Lower leg skin (tissue), 3 donors: ENCODE measurements at regions not wholly inside any gene's neighbourhood (a gene's known extent, or its start where the extent isn't known, plus 50 kb on each side); places are given as distances from the start of the nearest gene placed in this dataset.

Source experiments
- POLR2A ChIP-seq, 2 donors: fragments of 450-650 bp; IDR thresholded peaks; one replicate each; pipeline ENCODE4 v1.6.1; 2016 to 2017; ENCODE audit warnings: antibody characterized with exemption in 2 of 2, mild to moderate bottlenecking in 1 of 2, moderate library complexity in 1 of 2
- TF ChIP-seq, protein P1 (sequence below), 3 donors: fragments of 450-650 bp; IDR thresholded peaks; one replicate each; pipeline ENCODE4 v1.5.1; 2016; ENCODE audit warnings: antibody characterized with exemption in 3 of 3, mild to moderate bottlenecking in 3 of 3, moderate library complexity in 2 of 3

- TF ChIP-seq POLR2A (IDR thresholded peaks at IDR 0.05), result no peak
- TF ChIP-seq, protein P1, sequence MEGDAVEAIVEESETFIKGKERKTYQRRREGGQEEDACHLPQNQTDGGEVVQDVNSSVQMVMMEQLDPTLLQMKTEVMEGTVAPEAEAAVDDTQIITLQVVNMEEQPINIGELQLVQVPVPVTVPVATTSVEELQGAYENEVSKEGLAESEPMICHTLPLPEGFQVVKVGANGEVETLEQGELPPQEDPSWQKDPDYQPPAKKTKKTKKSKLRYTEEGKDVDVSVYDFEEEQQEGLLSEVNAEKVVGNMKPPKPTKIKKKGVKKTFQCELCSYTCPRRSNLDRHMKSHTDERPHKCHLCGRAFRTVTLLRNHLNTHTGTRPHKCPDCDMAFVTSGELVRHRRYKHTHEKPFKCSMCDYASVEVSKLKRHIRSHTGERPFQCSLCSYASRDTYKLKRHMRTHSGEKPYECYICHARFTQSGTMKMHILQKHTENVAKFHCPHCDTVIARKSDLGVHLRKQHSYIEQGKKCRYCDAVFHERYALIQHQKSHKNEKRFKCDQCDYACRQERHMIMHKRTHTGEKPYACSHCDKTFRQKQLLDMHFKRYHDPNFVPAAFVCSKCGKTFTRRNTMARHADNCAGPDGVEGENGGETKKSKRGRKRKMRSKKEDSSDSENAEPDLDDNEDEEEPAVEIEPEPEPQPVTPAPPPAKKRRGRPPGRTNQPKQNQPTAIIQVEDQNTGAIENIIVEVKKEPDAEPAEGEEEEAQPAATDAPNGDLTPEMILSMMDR (IDR thresholded peaks at IDR 0.05), result no peak
Observed at GRCh38 chr3:28076246-28076645, 165.2 kb upstream of the CMC1 start.
